ENCODE measurements at regions not wholly inside any gene's neighbourhood (a gene's known extent, or its start where the extent isn't known, plus 50 kb on each side); places are given as distances from the start of the nearest gene placed in this dataset.
A peak's percentile ranks its signal among the peaks of the same experiment; 100 is the strongest.

DNA sequence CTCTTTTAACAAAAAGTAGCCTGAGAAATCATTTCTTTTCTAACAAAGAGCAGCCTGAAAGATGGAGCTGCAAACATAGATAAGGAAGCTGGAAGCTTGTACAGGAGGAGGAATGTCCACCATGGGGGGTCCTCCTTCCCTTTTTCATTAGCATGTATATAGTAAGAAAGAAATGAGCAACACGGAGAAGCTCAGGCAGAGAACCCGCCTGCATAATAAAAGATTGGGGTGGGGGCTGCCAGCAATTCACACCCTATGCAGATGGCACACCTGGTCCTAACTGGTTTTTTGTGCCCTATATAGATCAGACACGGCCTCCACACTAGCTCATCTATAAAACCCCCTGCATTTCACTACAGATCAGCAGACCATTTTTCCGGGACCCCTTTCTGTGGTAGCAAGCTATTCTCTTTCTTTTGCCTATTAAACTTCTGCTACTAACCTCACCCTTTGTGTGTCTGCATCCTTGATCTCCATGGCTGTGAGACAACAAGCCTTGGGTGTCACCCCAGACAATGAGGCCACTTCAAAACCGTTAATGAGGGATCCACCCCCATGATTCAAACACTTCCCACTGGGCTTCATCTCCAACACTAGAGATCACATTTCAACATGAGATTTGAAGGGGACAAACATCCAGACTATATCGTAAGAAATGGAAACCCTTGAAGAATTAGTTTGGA is 167.5 kb upstream of the FREM2 start:
- DNase-seq (ENCODE audit: low spot score), result no peak

DNA sequence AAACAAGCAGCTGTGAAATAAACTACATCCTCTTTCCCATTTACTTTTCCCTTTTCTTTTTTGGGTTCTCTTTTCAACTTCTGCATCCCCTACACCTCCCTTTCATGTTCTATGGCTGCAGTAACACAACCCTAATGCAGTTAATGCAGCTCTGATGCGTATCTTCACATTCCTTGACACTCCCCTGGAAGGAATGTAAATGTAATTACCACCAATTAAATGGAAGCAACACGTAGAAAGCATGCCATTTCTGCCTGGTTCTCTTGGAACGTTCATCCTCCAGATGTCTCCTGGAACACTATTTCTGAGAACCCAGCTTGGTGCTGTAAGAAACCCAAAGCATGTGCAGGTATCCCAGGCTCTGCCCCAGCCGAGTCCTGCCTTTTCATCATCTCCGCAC is 166.8 kb upstream of the FREM2 start:
- DNase-seq (ENCODE audit: low spot score), result no peak

DNA sequence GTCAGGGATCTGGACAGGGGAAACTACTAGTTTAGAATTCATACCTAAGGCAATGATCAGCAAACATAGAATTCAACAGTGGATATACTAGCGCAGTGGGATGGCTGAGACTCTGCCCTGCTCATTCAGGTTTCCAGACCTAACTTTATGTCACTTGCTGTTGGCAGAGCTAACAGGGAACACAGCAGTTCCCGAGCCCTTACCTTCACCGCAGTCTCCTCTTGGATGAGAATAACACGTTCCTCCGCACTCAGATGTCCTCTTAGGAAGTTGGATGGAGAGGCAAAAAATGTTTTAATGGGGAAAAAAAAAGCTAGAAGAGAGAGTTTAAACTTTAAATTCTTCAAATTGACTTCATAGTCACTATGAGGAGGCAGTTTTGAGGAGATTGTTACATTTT is 159.7 kb upstream of the FREM2 start:
- DNase-seq (ENCODE audit: low spot score), result no peak

DNA sequence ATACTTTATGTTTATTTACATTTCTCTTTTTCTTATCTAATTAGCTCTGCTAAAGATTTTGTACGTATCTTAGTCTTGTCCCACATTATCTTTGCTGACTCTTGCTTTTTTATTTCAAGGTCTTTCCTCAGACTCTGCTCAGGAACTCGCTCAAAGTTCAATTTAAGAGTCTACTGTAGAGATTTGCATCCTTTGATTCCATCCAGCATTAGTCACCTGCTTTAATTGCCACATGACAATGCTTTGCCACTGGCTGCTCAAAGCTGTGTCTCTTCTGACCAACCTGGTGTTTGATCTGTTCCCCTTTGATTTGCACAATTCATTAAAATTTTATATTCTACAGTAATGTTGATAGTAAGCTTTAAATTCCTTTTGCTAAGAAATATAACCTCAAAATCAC is 157.9 kb upstream of the FREM2 start:
- no peak for DNase-seq (ENCODE audit: low spot score)

DNA sequence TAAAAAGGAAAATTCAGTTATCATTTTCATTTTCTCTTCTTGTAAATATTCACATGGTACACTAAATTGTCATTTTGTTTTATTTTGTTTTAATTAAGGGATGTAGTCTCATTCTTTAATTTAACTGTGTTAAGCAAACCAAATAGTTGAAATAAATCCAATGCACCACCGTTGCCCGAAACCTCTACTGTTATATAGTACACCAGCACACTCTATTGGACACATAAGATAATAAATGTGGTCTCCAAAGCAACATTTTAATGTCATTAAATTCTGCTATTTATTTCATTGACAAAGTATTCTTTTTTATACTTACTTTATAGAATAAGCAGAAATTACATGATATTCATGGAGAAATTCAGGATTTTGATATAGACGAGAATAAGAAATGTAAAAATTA is 156.4 kb upstream of the FREM2 start:
- DNase-seq (ENCODE audit: low spot score), result peak; percentile 4

DNA sequence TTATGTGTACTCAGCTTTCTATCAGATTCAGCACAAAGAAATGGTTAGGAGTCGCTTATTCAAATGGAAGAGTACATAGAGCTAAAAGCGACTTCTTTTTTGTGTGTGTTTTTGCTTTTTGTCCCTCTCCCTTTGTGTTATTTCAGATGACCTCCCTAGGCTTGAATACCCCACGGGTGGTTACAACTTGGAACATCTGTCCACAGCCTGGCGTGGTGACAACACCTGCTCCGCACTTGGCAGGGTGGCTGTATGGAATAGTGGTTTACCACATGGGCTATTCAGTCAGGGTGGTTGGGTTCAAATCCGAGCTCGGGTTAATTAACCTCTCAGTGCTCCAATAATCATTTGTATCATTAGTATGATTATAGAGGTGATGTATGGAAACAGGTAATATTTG is 151.6 kb upstream of the FREM2 start:
- no peak for DNase-seq (ENCODE audit: low spot score)

DNA sequence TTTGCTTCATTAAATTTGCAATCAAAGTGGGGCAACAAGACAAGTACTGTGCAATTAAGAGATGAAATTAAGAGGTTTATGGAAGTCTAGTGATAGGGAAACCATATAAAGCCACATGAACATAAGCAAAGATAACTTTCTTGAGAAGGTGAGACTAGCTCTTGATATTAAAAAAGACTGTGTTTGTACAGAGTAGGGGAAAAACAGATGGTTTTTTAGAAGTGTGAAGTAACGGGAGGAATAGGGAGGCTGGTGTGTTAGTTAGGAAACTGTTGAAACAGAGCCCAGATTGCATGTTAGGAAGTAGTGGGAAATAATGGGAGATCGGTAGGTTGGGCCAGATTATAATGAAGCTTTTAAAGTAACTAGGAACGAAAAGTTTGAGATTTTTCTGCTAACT is 149.8 kb upstream of the FREM2 start:
- no peak for DNase-seq (ENCODE audit: low spot score)

DNA sequence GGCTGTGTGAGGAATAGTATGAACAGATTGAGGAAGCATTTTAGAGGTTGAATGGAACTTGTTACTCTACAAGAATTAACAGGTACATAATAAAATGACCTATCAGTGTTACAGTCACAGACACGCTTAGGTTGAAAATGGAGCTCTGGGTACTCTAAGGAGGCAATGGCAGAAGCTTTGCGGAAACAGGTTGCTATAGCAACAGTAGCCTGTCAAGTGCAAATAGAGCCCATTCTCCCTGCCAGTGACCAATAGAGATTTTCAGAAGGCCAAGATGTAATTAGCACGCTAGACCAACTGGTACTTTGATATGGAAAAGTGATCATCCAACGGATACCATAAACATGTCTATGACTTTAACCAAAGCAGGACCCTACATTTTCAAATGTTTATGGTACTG is 148.5 kb upstream of the FREM2 start:
- DNase-seq (ENCODE audit: low spot score), result no peak

DNA sequence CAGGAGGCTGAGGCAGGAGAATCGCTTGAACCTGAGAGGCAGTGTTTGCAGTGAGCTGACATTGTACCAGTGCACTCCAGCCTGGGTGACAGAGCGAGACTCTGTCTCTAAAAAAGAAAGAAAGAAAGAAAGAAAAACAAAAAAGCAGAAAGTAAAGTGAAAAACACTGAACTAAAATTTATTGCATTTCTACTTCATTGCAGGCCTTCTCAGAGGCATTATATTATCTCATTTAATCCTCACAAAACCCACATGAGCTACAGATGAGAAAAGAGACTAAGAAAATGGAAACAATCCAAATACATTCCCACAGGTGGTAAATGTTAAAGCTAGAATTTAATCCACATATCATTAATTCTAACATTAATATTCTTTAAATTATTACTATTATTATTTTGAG is 147.2 kb upstream of the FREM2 start:
- DNase-seq (ENCODE audit: low spot score), result no peak

DNA sequence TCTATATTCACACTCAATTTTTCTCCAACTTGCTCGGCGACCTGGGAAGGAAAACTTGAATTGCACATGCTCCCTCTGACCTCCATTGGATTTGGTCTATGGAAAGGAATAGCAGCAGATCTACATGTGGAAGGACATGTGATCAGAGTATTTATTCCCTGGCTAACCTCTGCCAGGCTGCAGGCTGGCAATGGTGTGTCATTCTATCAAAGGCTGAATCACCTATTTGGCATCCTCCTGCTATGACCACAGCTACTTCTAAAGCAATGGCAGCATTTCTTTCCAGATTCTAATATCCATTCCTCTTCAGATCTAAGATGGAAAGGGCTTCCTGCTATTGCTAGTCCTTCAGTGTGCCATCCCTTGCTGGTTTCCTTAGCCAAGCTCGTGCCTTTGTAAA is 144.3 kb upstream of the FREM2 start:
- DNase-seq (ENCODE audit: low spot score), result peak; percentile 46

DNA sequence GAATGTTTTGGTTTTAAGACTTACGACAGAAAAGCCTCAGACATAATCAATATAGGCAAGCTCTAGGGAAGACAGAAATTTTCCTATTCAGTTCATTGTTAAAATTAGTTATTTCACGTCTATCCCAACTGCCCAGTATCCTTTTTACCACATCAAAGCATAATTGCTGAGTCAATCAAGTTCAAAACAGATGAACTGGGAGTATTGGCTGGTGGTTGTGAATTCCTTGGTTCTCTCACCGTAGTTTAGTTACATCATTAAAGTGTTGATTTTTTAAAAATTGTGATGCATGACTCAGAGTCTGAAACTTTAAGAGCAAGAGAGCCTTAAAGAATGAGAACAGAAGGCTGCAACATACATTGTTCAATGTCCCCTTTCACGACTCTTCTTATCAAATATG is 143.3 kb upstream of the FREM2 start:
- DNase-seq (ENCODE audit: low spot score), result no peak

DNA sequence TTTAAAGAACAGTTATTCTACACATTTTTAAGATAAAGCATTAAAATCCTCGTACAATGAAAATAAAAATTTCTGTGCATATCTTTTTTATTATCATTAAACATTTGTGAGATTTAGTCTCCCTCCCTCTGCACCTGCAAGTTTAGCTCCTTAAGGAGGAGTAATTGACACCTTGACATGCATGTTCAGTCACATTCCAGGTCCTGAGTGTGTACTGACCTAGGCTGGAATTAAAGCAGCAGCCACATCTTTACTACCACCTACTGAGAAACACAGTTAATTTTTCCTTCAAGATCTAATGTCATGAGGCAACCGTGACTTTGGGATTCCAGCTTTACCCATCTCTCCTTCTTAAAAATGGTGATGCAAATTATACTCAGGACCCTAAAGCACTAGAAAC is 123.1 kb upstream of the FREM2 start:
- DNase-seq (ENCODE audit: low spot score), result no peak

DNA sequence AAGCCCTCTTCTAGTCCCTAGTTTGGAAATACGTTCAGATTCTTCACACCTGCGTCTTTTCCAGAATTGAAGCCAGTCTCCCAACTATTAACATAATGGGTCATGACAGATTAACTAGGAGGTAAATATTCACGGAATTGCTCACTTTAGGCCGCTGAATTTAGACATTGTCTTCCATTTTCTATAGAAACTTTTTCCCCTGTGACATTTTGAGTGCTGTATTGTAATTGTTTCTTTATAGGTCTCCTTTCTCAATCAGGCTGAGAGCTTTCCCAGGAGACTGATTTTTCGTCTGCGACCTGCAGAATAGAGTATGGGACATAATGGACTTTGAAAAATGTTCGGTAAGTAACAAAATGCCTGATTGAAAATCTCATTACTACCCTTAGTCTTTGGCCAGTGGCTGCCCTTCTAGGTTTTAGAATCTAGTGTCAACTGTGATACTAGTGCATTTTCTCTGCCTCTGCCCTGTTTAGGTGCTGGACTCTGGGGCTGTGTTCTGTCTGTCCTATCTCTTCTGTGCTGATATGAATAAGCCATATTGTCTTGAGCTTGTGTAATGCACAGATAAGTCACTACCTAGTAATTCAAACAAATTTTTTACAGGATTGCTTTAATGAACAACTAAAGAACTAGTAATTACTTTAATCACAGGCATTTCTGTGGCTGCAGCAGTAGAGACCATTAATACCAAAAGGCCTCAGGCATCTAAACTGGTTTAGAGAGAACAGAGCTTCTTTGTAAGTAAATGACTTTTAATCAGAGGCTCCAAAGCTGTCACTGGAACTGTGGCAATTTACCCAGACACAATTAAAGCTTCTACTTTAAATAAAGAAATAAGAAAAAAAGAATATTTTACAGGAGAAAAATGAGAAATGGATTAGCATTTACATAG is 122.4 kb upstream of the FREM2 start:
- no peak for DNase-seq (ENCODE audit: low spot score)

DNA sequence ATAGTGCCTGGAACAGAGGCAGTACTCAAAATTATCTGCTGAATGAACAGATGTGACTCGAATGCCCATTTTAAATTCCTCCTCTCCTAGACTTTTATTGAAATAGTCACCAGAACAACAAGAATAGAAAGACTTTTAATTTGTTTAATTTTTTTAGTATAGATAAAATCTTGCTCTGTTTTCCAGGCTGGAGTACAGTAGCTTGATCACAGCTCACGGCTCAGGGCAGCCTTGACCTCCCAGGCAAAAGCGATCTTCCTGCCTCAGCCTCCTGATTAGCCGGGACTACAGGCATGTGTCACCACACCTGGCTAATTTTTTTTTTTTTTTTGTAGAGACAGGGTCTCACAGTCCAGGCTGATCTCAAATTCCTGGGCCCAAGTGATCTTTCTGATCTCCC is 120.9 kb upstream of the FREM2 start:
- no peak for DNase-seq (ENCODE audit: low spot score)

DNA sequence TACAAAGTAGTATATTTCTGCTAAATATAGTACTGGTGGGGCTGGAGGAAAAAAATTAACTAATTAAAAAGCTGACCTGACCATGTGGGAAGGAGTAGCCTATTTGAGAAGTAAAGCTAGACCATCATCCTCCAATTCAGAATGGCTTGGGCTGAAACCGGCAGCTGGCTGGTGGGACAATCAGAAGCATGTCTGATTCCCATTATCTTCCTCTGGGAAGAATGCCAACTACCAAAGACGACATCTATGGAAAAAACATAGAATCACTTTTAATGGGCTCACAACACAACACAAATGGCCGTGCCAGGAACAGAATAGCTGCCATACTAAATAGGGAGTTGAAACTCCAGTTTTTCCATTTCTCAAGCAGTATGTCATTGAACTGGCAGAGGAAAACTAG is 120.4 kb upstream of the FREM2 start:
- no peak for DNase-seq (ENCODE audit: low spot score)

DNA sequence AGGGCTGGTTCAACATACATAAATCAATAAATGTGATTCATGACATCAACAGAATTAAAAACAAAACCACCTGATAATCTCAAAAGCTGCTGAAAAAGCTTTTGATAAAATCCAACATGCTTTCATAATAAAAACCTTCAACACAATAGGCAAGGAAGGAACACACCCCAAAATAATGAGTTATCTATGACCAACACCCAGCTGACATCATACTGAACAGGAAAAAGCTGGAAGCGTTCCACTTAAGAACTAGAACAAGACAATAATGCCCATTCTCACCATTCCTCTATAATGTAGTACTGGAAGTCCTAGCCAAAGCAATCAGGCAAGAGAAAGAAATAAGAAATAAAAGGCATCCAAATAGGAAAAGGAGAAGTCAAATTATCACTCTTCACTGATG is 116.2 kb upstream of the FREM2 start:
- DNase-seq (ENCODE audit: low spot score), result no peak

DNA sequence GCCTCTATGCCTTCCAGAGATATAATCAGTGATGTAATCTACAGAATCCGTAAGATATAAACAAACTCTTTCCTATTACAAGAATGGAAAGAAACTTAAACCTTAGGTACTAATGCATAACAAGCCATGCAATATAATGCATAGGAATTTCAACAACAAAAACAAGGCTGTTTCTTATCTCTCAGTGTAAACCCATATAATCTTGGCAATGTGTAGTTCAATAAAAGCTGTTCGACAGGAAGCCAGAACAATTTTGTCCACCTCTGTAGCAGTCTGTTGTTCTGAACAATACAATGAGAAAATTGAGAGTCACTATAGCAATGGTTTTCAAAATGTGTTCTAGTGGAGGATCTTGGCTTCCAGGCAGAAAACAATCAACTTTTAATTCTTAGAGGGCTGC is 111.5 kb upstream of the FREM2 start:
- DNase-seq (ENCODE audit: low spot score), result no peak

DNA sequence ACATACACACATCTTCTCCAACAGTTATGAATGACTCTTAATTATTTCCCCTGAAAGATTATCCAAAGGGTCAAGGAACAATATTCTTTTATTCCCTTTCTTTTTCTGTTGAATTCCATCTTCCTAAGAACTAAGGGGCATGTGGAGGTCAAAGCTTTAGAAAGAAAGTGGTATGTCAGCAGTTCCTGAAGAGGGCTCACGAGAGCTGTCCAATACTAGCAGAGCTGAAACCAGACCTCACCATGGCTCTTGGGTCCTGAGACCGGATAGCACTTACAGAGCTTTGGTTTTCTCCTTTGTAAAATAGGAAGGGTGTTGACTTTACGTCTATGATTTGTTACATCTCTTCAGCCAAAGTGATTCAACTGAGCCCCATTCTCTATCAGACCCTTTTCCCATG is 109.8 kb upstream of the FREM2 start:
- DNase-seq (ENCODE audit: low spot score), result no peak

DNA sequence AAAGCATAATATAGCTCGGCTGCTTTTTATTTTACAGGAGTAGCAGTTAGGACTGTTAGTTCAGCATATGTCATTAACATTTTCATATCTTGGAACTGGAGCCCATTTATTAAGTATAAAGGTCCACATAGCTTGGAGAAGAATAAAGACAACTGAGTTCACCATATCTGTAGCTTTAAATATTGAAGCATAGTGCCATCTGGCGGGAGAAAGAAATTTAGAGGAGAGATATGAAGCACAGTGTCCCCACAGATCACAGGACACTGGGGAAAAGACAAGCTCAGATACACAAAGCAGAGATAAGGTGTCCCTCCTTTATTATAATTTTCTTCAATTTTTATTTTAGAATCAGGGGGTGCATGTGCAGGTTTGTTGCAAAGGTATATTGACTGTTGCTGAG is 104.7 kb upstream of the FREM2 start:
- DNase-seq (ENCODE audit: low spot score), result peak; percentile 35

DNA sequence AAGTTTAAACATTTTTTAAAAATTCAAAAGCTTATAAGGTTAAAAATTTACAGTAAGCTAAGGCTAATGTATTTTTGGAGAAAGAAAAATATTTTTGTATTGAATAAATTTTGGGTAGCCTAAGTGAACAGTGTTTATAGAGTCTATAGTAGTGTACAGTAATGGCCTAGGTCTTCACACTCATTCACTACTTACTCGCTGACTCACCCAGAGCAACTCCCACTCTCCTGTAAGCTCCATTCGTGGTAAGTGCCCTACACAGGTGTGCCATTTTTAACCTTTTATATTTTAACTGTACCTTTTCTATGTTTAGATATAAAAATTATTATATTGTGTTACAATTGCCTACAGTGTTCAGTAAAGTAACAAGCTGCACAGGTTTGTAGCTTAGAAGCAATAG is 96.6 kb upstream of the FREM2 start:
- no peak for DNase-seq (ENCODE audit: low spot score)

DNA sequence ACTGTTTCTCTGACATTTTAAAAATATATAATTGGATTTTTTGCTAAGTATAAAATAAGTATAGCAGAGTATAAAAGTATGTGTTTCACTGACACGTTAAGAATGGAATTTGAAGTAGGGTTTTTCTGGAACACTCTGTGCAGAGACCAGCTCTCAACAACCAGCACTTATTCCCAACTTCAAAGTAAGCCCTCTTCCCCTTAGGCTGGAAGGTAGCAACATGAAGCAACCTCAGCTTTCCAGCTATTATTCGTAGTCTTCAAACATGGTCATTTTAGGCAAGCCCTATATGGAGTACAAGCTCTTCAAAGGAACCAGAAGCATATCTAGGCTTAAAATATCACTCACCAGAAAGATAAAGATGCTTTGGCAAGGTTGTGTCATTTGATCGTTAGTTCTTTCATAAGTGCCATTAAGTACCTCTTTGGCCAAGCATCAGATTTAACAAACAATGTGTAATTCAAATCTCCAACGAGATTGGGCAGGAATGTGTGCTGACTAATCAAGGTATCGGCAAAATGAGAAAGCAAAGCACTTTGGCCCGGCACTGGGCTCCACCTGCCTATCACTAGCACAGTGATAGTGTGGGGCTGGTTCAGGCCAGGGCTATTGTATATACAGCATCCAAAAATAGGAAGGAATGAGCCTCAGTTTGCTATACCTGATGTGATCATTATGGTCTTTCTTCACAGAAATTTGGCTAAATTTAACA is 95.9 kb upstream of the FREM2 start:
- no peak for DNase-seq (ENCODE audit: low spot score)

DNA sequence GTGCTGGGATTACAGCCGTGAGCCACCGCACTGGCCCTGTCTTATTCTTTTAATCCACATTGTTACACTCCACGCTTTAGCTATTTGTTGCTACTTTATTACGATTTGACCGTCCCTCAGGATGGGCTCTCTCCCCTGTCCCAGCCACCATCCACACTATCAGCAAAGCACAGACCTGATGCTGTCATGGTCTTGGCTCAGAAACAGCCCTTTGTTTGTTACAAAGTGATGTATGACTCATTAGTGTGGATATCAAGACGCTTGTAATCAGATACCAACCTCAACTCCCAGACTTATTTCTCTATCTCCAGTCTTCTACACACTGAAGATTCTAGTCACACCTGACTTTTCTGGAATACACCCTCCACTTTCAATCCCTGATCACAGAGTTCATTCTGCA is 84.6 kb upstream of the FREM2 start:
- DNase-seq (ENCODE audit: low spot score), result peak; percentile 3
